GM18505 (cell line): ENCODE measurements at regions not wholly inside any gene's neighbourhood (a gene's known extent, or its start where the extent isn't known, plus 50 kb on each side); places are given as distances from the start of the nearest gene placed in this dataset.

Experiments used
- ATAC-seq: cut with Tn5 transposase; IDR thresholded peaks from one replicate; pipeline ENCODE4 v1.9.1; 2021; ENCODE audit not compliant: unreplicated experiment
- POLR2A ChIP-seq: IDR thresholded peaks from 4 replicates; pipeline ENCODE4 v1.6.1; 2011; ENCODE audit warnings: borderline replicate concordance; ENCODE audit not compliant: insufficient read depth, insufficient read length; ENCODE audit errors: extremely low read depth

DNA sequence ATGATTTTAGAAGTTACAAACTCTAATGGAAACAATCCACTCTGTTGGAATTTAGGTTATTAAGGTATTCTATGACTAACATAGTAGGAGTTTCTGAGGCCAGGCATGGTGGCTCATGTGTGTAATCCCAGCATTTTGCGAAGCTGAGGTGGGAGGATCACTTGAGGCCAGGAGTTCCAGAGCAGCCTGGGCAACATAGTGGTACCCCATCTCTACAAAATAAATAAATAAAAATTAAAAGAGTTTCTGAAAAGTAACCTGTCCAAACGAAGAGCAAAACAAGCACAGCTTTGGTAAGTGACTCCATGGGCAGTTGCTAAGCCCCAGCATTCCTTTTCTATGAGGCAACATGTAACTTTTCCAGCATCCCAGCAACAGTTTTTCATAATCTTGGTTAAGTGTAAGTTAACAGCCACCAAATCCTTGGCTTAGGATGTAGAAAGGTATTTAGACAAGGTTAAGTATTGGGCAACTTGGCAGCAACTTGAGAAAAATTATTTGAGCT, 86.3 kb downstream of the SOX4 start:
- no peak for TF ChIP-seq POLR2A
- ATAC-seq, result no peak

DNA sequence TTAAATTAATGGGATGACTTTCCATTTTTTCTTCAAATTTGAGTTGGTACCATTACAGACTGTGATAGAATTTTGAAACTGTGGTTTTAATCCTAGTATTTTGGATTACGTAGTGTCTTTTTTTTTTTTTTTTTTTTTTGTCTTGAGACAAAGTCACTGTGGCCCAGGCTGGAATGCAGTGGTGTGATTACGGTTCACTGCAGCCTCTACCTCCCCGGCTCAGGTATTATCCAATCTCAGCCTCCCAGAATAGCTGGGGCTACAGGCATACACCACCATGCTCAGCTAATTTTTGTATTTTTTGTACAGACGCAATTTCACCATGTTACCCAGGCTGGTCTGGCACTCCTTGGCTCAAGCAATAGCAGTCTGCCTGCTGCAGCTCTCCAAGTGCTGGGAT, 87.1 kb downstream of the SOX4 start:
- TF ChIP-seq POLR2A, result no peak
- no peak for ATAC-seq

DNA sequence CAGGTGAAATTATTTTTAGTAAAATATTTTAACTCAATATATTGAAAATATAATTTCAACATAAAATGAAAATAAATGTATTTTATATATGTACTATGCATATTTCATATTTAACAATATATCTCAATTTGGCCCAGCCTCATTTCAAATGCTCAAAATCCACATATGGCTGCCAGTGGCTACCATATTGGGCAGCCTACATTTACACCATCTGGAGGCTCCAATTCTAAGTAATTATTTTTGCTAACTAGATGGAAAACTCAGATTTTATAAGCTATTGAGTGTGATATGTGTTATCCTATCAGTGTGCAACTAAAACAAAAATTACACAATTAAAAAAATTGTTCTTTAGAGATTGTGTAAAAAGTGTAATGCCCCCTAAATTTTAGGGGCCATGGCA, 96.9 kb downstream of the SOX4 start:
- TF ChIP-seq POLR2A, result no peak
- no peak for ATAC-seq

DNA sequence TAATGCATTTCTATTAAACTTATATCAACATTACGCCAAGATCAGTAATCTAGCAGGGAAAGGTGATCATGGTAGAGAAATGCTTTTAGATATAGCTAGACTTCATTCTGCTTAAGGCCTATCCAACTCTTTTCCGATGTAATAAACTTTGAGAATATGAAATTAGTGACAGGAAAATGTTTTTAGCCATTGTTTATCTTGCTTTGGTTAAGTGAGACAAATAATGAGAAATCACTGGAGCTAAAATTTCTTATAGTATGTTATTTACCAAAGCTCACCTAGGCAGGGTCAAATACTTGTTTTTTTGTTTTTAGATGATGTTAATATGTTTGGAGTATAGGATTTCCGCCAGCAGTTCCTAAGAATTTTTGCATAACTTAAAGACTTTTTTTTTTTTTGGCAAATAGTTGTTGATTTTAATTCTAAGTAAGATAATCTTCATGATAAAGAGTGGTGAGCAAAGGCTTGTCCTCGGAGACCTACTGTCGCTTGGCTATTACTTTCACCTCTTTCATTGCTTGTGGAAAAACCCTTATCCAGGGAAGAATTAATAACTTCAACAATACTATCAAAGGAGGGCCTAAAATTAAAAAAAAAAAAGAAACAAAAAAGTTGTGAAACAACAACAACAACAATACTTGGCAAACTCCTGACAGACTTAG, 98.3 kb downstream of the SOX4 start:
- no peak for ATAC-seq
- TF ChIP-seq POLR2A, result no peak

DNA sequence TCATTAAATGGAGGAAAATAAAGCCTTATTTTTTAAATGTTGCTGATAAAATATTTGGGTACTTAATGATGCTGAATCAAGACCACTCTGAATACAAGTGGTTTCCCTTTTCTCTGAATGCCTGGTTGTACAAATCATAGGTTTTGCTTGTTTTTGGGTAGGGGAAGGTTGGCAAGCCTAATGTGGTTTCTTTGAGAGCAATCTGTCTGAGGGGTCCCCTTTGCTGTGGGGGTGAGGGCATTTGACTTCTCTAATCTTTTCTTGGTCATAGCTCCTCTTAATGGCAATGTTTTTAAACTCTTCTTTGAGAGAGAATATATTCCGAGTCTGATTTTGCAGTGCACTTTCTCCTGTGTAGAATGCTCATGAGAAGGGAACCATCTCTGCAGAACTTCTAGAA, 99.2 kb downstream of the SOX4 start:
- ATAC-seq, result no peak
- TF ChIP-seq POLR2A, result no peak

DNA sequence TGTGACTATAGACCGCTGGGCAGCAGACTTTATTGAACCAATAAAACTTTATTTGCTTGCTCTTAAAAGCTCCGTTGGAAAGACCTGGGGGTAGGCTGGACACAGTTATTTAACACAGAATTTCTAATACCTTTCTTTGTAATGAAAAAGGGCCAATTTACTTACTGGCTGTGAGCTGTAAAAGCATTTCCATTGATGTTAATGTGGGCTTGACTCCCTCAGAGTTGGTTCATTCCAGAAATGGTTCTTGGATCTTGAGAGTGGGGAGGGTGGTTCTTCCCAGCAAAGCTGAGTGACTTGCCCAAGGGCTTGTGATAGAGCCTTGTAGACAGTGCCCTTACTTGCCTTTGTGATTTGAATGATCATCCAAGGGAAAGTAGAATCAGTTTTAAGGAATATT, 100.6 kb downstream of the SOX4 start:
- no peak for ATAC-seq
- no peak for TF ChIP-seq POLR2A

DNA sequence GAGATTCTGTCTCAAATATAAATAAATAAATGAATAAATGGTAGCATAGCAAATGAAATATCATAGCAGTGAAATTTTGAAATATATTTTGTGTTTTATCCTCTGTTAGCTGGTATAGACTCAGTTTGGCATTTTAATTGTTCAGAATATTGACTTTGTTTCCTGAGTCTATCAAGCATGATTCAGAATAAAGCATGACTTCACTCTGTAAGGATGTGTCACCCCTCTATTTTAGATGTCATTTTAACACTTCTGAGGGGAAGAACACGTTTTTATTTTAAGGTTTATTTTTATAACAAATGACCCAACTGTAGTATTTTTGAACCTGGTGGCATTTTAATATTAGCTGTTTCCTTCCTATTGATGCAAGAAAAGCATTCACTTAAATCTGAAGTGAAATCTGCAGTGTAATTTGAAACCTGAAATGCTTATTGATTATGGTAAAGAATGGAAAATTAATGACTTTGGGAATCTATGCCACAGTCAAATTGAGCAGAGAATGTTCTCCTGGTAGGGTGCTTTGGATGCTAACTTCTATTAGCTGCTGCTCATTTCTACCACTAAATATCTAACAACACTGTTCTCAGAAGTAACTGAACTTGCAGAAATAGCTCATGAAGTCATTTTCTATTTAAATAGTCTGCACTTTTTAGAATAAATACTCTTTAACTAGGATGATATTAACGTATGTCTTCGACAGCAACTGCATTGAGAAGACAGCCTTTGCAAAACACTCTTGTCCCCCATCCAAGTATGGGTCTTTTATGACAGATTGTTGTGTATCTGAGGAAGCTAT, 114.2 kb downstream of the SOX4 start:
- TF ChIP-seq POLR2A, result no peak
- no peak for ATAC-seq

DNA sequence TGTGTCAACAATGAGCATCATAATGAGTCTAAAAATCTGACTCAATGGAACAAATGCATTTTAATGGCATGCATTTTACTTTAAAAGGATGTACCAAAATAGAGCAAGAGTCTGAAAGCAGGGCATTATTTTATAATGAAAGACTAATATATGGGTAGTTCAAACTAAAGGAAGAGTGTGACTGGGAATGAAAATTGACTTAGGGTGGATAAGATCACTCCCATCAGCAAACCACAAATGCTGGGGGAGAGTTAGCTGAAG, 114.7 kb downstream of the SOX4 start:
- ATAC-seq, result no peak
- no peak for TF ChIP-seq POLR2A

DNA sequence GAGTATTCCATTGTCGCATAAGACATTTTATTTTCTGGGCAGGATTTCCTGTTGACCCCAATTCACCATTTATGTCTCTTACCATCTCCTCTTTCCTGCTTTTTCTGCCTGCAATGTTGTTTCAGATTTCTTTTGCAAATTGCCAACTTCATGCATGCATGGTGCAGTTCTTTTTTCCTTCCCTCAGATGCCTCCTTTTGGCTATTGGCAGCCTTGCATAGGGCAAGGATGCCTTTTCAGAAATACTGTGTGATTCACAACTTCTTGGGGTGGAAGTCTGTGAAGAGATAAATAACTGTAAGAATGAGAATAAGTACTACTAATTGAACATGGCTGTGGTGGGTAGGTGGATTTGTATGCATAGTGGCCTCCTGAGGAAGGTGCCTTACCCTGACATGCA, 116.7 kb downstream of the SOX4 start:
- no peak for TF ChIP-seq POLR2A
- ATAC-seq, result no peak

DNA sequence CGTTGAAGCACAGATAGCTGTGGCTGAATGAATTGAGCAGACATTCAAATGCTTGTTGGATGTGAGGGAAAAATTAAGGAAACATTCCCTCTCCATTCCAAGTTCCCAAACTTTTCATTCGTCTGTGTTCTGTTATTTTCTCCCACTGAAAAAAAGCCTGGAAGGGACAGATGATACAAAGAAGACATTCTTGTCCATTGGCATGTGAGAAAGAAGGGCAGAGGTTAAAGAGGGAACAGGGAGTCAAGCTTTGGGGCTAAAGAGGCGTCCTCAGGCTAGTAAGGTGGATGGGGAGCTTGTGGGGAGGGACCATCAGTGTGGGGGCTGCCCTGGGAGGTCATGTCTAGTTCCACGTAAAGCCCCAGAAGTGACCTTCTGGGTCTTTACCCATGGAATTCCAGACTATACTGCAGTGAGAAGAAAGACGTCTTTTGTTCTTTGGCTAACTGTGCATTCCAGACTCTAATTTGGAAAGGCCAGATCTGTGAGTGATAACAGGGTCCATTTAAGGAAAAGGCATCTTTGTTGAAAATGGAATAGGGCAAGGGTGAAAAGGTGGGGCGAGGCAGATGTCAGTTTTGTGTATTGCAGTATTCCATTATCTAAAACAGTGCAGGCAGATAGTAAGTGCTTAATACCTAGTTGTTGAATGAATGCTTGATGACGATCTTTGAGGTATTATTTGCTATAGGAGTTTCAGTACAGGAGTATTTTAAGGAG, 117.5 kb downstream of the SOX4 start:
- ATAC-seq, result no peak

DNA sequence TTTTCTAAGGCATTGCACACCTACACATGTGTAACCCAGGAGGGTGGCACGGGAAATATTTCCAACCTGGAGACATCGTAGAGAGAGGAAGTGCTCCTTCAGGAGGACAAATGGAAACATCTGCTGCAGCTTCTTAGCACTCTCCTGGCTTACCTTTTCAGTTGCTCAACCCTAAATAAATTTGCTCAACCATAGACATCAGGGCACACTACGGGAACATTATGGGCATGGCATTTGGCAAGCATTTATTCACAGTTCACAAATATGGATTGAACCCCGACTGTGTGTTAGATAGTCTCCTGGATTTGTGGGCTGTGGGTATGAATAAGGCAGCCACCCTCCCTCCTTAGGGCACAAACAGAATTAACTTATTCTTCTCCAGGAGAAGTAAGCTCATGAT, 118.7 kb downstream of the SOX4 start:
- TF ChIP-seq POLR2A, result no peak
- no peak for ATAC-seq

More for the DNA sequence above, 117.5 kb downstream of the SOX4 start:
- no peak for TF ChIP-seq POLR2A

DNA sequence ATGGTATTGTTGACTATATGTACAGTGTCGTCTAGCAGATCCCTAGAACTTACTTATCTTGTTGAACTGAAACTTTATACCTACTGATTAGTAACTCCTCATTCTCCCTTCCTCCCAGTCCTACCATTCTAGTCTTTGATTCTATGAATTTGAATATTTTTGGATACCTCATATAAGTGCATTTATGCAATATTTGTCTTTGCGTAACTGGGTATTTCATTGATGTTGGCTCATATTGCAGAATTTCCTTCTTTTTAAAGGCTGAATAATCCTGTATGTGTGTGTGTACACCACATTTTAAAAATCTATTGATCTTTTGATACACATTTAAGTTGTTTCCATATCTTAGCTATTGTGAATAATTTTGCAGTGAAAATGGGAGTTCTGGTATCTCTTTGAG, 119.9 kb downstream of the SOX4 start:
- ATAC-seq, result no peak
- no peak for TF ChIP-seq POLR2A

DNA sequence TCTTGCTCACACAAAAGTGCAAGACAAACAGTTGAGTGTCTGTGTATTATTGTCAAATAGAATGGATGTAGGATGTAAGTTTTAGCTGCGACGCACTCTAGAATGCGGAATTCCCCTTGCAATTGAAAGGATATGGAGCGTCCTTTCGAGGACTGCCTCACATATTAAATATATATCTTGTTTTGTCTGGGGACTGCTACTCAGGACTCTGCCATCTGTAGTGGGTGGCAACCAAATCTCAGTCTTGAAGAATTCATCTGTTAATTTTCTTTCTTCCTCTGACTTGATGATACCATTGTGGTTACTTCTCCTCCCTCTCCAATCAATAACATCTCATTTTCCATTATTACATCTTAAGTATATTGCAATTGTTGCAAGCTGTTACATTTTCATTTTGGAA, 121.6 kb downstream of the SOX4 start:
- no peak for ATAC-seq
- TF ChIP-seq POLR2A, result no peak

DNA sequence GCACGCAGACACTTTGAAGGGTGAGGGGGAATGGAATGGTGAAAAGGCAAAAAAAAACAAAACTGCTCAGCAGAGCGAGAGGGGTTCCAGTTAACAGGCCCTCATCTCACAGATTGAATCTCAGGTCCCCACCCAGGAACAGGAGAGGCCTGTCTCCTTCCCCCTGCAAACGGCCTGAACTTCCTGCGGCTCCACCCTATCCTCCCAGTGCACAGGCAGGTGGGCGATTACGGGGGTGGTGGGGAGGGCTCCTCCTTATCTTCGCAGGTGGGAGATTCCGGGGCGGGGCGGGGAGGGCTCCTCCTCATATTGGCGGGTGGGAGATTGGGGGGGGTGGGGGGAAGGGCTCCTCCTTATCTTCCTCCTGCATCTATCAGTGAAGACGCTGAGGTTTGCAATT, 129.0 kb downstream of the SOX4 start:
- no peak for ATAC-seq
- no peak for TF ChIP-seq POLR2A
